GM19395 (cell line): ENCODE measurements at regions not wholly inside any gene's neighbourhood (a gene's known extent, or its start where the extent isn't known, plus 50 kb on each side); places are given as distances from the start of the nearest gene placed in this dataset.
A peak's percentile ranks its signal among the peaks of the same experiment; 100 is the strongest.

ENCODE experiments used
- ATAC-seq: cut with Tn5 transposase; IDR thresholded peaks from one replicate; pipeline ENCODE4 v1.9.1; 2021; ENCODE audit warnings: mild to moderate bottlenecking, moderate library complexity; ENCODE audit not compliant: unreplicated experiment

DNA sequence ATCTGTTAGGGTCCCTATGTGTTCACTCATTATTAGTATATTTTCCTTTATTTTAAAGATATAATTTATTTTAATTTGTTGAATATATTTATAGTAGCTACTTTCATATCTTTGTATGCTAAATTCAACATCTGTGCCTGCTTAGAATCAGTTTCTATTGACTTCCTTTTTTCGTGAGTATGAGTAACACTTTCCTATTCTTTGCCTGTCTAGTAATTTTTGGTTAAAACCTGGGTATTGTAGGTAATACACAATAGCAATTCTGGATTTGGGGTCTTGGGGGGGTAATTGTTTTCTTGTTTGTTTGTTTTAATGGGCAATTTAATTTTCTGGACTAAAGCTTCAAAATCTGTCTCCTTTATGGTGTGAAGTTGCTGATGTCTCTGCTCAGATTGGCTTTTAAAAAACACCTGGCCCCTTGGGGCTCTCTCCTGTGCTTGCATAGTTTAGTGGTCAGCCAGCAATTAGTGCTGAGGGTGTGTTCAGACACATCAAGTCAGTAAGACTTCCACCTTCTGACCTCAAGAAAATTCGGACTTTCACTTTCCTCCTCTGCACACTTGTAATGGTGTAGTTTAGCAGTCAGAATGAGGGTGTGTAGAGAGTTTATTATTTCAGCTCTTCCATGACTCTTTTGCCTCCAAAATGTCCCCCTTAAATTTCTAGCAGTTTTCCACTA is 124.4 kb upstream of the MAP1B start:
- ATAC-seq, result no peak

GRCh38 chr5:71986101-71986500 is 121.2 kb upstream of the MAP1B start:
- ATAC-seq, result no peak

- no peak for ATAC-seq
These were observed 118.5 kb upstream of the MAP1B start for GRCh38 chr5:71988808-71989207.

DNA sequence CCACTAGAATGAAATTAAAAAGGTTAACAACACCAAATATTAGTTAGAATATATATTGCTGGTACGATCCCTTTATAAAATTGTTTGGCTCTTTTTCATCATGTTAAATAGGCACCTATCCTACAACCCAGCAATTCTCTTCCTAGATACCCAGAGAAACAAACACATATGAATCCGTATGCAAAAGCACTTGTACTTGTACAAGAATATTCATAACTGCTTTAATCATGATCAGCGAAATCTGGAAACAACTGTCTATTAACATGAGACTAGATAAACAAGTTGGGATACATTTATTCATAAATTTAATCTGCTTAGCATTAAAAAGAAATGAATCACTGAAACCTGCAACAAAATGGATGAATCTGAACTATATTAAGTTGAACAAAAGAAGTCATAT is 113.7 kb upstream of the MAP1B start:
- no peak for ATAC-seq

DNA sequence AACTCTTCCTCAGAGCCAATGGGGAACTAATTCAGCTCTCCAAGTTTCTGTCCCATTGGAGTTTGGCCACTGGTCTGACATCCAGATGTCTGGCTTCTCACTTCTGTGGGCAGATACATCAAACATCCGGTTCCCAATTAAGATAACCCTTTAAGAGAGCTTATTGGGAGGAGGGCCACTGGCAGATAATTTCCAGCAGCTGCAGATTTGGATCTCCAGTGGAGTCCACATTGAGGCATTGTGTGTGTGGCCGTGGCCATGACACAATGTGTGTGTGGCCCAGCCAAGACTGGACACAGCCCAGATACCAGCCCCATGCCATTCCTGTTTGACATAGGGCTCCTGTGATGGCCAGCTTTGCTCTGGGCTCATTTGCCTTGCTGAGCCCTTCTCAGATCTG is 110.5 kb upstream of the MAP1B start:
- ATAC-seq, result no peak

DNA sequence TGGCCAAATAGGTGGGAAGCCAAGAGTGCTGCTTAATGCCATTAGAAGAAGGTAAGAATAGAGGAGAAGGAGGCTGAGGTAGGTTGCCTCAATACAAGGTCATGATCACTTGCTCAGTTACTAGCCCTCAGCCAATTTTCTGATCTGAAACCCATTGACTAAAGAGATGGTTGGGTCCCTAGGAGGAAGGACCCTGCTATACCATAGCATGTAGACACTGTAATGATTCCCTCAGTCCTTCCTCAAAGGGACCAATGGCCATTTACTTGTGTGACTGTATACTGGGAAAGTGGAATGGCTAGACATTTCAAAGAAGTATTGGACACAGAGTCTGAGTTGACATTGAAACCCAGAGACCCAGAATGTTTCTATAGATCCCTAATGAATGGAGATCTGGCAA is 108.5 kb upstream of the MAP1B start:
- no peak for ATAC-seq

GRCh38 chr5:72000707-72001106 is 106.6 kb upstream of the MAP1B start:
- no peak for ATAC-seq

DNA sequence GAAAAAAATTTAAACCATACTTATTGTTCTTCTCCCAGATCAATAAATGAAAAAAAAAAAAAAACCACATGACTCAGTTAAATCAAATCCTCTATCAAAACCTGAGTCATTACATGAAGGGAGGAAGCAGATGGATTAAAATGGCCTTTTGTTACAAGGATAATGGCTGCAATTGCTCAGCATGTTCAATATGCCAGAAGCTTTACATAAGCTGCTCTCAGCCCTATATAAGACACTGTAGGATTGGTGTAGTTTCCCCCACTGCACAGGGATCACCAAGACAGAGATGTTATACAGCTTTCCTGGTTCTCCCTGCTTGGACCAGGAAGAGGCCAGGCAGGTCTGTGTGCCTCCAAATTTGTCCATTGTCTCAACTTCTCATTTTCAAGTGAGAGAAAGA is 101.6 kb upstream of the MAP1B start:
- ATAC-seq, result no peak

- ATAC-seq, result no peak
These were observed 100.9 kb upstream of the MAP1B start for GRCh38 chr5:72006361-72006760.

DNA sequence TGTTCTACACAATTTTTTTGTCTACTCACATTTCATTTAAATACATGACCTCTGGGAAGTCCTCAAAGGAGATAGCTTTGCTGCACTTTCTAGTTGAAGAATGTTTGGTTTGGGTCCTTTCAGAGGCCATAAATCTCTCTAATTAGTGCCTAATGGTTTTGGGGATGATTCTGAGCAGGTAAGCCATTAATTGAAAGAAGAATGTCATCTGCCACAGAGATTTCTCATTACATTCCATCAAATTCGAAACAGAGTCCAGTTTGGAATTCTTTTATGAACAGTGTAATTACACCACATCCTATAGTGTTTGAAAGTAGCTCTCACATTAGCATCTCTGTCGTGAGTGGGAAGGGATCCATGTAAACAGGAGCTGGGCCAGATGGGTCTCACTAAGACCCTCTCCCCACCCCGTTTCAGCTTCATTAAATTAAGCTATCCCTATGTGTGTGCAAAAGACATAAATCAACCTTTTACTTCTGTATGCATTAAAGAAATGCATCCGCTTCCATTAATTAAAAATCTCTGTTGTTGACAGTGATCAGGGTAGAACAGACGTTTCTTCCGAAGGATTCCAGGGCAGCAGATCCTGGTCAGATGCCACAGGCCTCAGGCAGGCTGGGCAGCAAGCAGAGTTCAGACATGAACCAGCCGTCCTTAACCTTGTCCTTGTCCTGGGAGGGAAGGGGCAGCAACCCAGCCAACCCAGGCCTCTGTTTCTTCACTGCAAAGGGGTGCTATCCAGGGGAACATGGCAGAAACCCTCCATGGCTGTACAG is 99.8 kb upstream of the MAP1B start:
- ATAC-seq, result no peak

- ATAC-seq, result no peak
These were observed 98.0 kb upstream of the MAP1B start for GRCh38 chr5:72009280-72009679.

DNA sequence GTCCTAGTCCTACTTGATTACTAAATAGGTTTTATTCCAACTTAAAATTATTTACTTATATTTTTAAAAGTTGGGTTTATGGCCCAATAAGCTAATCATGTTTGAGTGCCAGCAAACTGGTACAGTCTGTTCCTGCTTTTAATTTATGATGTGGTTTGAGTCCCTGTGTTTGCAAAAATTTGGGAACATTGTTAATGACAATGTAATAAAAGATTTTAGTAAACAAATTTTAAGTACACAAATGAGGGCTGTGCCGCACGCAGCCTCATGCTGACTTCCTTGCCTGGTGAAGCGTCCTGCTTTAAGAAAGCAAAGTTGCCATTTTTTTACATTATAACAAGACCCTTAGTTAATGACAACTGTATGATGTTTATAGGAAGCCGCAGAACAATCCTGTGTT is 96.8 kb upstream of the MAP1B start:
- ATAC-seq, result no peak

DNA sequence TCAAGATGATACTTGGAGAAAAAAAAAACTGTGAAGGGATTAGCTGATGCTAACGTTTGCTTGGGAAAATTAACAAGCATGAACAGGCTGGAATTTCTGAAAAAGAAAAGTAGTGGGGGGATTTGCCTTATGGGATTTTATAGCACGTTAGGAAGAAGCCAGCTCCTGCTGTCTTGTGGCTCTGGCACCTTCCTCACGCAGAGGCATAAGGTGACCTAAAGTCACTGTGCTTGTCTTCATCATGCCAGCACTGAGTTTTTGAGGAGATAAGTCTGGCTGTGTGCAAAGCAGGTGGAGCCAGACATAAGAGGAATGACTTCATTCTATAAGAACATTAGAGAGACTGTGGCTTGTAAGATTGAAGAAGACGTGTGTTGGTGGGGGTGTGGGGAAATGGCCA is 94.4 kb upstream of the MAP1B start:
- no peak for ATAC-seq

DNA sequence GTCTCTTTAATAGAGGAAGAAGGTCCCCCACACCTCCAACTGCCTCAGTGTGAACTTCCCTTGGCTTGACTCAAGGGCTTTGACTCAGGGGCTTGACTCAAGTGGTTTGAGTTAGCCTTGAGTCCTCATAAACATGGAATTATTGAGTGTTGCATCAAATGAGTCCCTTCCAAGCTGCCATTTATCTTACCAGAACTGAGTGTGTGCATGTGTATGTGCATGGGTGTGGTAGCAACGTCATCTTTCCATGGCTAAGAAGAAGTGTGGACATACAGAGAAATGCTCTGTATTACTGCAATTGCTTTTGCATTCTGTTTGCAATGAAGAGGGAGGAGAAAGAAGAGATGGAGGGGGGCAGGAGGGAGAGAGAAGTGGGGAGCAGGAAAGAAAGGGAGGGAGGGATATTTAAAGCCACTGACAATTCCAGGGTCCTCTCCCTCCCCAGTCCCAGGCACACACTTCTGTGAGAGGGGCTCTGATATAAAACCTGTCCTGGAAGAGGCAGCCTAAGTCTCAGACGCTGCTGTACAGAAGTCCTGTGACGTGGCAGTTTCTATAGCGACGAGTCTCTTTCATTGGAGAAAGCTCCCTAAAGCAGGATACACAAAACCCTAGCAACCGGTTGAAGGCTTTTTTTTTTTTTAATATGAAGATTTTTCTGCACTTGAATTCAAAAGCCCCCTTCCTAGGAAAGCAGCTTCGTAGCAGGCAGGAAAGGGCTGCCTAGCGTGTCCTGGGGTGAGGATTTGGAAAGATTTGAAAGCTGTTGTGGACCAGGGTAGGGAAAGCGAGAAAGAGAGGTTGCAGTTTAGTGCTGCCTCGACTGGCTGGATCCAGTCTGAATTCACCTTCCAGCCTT is 93.3 kb upstream of the MAP1B start:
- no peak for ATAC-seq

GRCh38 chr5:72015103-72015548 is 92.1 kb upstream of the MAP1B start:
- no peak for ATAC-seq

- peak; percentile 71 for ATAC-seq
These were observed 89.0 kb upstream of the MAP1B start for GRCh38 chr5:72018143-72018803.

DNA sequence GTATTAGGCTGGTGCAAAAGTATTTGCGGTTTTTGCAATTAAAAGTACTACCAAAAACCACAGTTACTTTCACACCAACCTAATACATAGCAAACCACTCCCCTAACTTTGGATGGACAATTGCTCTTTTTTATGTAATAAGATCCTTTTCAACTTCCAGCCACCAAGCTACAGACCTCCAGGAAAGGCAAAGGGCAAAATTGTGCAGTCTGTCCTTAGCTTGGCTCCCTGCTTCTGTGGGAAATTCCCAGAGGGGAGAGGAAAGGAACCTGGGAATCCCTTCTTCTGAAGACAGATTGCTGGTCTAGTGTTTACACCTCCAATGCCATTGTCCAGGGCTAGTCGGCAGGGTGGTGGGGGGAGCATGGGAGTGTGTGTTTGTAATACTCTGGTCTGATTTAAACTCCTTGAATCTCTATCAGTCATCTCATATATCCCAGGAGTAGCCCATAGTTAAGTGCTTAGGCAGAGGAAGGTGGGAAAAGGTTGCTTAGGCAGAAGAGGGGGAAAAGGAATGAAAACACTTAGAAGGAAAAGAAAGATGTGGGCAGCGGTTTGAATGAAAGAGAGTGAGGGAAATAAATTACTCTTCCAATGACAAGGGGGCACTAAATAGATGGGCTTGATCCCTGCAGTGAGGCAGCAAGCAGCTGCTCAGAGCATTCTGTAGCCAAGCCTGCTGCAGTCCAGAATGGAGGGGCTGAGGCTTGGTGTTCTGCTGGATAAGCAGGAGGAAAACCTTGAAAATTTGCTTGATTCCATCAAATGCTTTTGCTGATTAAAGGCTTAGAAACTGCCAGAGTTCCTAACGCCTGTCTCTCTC is 86.9 kb upstream of the MAP1B start:
- no peak for ATAC-seq

DNA sequence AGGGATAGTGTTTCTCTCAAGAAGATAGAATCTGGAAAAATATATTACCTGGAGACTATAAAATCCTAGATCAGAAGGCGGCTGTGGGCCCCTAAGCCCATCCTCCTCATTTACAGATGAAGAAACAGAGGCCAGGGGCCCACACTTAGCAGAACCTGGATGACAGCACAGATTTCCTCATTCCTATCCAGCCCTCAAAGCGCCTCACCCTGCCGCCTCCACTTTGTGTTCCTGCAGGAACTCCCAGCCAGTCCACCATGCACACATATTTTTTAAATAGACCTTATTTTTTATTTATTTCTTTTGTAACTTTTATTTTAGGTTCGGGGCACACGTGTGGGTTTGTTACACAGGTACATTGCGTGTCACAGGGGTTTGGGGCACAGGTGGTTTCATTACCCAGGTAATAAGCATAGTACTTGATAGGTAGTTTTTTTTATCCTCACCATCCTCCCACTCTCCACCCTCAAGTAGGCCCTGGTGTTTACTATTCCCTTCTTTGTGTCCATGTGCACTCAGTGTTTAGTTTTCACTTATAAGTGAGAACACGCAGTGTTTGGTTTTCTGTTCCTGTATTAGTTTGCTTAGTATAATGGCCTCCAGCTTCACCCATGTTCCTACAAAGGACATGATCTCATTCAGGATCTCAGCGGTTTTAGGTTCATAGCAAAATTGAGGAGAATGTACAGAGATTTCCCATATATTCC is 85.5 kb upstream of the MAP1B start:
- ATAC-seq, result no peak

- ATAC-seq, result no peak
These were observed 78.9 kb upstream of the MAP1B start for GRCh38 chr5:72028382-72028781.

DNA sequence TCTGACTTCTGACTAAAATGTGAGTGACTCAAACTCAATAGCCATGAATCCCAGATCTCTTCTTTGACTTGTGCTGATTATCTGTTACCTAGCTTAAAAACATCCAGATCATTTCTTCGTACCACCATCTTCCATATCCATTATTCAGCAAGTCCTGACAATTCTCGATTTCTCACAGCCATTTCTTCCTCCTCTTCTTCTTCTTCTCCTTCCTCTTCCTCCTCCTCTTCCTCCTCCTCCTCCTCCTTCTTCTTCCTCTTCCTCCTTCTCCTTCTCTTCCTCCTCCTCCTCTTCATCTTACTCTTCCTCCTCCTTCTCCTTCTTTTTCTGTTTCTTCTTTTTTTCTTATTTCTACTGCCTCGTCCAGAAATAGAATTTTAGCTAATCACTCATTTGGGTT is 77.0 kb upstream of the MAP1B start:
- no peak for ATAC-seq
